ENCODE measurements at regions not wholly inside any gene's neighbourhood (a gene's known extent, or its start where the extent isn't known, plus 50 kb on each side); places are given as distances from the start of the nearest gene placed in this dataset.

DNA sequence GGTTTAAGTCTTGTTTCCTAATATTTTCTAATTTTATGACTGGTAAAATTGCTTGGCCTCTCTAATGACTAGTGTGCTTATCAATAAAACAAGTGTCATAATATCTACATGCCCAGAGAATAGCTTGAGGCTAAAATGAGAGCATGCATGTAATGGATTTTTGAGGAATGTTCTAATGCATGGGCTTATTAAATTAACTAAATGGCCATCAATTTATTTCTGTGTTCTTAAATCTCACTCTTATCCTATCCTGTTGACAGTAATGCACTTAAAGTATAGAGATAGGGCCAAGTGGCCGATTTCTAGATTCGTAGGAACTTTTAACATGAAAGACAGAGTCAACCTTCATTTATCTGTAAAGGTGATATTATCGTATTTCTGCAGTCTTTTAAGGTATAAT, 252.4 kb upstream of the COL3A1 start:
- TF ChIP-seq, protein P1, sequence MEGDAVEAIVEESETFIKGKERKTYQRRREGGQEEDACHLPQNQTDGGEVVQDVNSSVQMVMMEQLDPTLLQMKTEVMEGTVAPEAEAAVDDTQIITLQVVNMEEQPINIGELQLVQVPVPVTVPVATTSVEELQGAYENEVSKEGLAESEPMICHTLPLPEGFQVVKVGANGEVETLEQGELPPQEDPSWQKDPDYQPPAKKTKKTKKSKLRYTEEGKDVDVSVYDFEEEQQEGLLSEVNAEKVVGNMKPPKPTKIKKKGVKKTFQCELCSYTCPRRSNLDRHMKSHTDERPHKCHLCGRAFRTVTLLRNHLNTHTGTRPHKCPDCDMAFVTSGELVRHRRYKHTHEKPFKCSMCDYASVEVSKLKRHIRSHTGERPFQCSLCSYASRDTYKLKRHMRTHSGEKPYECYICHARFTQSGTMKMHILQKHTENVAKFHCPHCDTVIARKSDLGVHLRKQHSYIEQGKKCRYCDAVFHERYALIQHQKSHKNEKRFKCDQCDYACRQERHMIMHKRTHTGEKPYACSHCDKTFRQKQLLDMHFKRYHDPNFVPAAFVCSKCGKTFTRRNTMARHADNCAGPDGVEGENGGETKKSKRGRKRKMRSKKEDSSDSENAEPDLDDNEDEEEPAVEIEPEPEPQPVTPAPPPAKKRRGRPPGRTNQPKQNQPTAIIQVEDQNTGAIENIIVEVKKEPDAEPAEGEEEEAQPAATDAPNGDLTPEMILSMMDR (IDR thresholded peaks at IDR 0.05; ENCODE audit: insufficient read depth, low read length, poor library complexity, severe bottlenecking): no peak
- TF ChIP-seq EZH2phosphoT487 (conservative IDR thresholded peaks at IDR 0.05; ENCODE audit: low read length): no peak

Measured in SU-DHL-6 (cell line).